NOMO-1 (cell line): ENCODE measurements at regions not wholly inside any gene's neighbourhood (a gene's known extent, or its start where the extent isn't known, plus 50 kb on each side); places are given as distances from the start of the nearest gene placed in this dataset.

Experiments used
- DNase-seq, 2 experiments: peaks; one replicate each; lab custom pipeline; 2025; ENCODE audit not compliant: unreplicated experiment in 2 of 2; lab: John Stamatoyannopoulos, UW

DNA sequence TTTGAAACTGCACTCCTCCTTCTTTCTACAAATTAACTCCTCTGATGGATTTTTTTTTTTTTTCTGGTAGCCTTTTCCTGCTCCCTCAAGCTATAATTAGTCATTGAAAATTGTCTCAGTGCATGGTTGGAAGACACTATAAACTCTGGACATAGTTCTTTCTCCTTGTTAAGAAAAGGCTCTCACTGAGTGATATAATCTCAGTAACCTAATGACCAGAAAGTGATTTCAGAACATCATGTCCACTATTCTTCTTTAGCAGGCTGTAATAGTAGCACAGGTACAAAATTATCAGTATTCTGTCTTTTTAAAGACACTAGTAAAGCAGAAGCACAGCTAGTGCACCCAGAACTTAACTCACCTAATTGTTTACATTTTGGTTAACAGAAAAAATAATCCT, 752.6 kb upstream of the PHF14 start:
- DNase-seq, result no peak

DNA sequence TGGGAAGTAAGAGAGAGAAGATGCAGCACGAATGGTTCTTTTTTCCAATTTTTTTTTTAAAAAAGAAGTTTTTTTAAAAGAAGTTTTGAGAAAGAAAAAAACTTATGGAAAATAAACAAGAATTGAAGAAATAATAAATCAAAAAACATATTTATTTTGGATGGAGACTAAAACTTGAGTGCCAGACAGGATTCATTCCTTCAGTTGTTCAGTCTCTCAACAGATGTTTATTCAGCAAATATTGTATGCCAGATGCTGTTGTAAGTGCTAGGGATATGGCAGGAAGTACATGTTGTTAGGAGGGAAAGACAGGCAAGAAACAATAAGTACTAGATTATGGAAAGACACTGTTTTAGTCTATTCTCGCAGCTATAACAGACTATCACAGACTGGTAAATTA, 750.7 kb upstream of the PHF14 start:
- DNase-seq, result no peak

DNA sequence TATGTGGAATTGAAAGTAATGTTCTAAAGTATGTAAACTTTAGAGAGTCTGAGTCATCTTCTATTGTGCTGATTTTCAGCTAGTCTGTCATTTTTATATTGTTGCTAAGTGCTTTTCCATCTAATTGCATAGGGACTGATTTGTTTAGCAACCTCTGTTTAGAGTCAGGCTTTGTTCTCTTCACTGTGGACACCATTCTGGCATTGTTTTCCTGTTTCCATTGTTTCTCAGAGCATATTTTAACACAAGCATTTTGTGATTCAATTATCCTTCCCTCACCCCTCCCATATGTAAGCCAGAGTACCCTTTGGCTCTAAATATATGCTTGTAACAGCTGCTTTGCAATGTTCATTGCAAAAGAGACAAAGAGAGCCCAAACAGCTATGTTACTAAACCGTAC, 748.4 kb upstream of the PHF14 start:
- DNase-seq, result no peak

DNA sequence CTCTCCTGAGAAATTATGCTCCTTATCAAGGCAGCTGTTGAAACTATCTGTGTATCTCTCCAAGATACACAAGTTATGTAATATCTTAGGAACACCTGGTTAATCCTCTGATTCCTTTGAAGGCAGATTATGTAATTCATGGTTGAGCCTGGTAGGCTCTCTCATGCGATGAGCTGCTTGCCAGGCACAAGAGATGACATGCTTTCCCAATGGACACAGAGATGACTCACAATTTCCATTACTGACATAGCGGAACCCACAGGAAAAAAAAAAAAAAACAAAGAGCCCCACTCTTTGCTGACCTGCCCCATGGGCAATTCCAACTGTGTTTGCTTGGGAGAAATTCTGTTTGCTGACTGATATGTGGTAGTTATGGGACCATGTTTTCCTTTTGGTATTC, 736.4 kb upstream of the PHF14 start:
- no peak for DNase-seq

DNA sequence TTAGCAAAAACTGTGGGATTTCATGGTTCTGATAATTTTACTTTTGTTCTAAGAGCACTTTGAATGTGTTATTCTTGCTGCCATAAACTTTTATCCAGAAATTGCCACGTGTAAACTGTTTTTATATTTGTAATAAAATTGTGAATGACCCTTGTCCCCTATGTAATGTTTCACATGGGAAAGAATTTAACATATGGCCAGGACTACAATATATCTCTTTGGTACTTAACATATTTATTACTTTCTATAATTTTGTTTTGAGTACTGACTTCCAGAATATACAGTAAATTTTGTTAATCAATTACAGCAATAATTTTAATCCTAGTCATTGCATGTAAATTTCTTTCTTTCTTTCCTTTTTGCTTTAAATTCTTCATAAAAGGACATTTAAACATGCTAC, 735.0 kb upstream of the PHF14 start:
- no peak for DNase-seq

DNA sequence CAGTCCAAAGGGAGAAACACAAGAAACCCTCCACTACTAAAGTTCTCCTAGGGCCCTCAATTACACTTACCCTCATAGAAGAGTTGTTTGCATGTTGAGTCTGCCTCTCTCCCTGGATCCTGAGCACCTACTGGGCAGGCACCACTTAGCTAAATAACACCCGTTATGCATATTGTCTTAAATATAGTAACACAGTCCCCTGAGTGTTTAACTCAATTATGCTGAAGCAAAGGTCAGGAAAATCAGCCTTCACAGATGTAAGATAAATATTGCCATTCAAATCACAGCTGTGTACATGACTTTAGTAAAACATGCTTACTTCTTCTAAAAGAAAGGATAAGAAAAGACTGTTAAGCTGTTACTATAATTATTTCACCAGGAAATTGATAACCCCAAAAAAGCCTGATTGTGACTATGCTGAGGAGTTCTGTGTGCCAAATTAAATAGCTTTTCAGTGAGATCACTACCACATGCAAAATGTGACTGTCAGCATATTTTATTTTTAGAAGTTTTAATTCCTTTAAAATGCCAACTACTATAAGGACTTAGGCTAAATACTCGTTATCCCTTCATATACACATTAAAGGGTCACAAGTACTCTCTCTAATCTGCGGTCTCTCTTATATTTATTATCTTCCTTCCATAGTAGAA, 733.9 kb upstream of the PHF14 start:
- DNase-seq, result no peak

DNA sequence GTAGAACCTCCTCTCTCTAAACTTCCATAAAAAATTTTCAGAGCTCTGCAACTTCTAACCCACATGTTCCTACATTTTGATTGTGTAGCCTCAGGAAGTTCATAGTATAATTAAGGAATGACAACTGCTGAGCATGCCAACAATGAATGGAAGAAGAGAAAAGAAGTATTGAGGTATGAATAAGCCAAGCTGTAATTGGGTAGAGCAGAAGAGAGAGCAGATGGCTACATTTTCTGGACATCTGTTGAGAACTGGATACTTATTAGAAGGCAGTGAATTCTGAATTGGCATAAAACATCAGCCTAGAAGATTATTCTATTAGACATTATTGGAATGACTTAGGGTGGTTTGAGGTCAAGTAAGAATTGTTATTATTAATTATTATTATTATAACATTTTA, 728.3 kb upstream of the PHF14 start:
- DNase-seq, result no peak

DNA sequence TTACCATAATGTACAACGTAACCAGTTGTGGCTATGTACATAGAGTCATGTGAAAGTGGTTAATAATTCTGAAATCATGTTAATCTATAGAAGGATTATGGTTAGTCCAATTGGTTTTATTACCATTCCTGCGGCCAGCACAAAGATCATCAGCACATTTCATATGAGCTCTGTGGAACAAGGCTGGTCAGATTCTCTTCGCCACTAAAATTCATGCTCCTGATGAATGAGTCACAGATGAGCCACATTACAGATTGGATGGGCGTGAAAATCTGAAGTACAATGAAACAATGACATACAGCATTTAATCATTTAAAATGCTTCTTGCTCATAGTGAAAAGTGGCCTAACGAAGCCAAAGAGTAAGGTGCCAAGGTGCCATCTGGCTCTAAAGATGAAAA, 716.2 kb upstream of the PHF14 start:
- no peak for DNase-seq

DNA sequence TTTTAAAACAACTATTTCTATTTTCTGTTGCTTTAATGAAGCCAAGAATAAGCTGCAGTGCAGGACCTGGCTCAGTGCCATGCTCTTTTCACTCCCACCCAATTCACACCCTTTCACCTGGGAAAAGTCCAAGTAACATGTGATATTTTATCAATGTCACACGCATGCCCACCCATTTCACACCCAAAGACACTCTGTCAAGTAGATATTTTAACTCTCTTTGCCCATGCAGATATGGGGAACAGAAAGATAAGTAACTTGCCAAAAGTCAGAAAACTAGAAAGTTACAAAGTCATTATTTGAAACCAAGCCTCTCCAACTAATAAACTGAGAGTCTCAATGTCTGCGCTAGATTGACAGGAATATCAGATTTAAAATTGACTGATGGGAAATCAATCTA, 706.7 kb upstream of the PHF14 start:
- no peak for DNase-seq

DNA sequence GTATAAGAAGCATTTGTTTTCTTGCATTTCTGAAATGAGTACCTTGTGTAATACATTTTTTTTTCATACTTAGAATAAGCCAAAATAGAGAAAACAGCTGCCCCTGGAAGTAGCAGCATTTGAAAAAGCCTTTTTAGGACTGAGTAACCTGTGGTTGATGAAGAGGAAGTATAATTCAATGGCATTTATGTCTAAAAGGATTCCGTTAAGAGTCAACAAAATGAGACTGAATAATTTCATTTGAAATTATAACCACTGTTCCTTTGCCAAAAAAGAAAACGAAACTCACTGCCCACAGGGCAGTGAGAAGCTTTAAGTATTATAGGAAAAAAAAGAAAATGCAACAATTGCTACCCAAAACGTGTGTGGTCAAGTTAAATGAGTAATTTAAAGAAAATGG, 705.6 kb upstream of the PHF14 start:
- DNase-seq, result no peak

DNA sequence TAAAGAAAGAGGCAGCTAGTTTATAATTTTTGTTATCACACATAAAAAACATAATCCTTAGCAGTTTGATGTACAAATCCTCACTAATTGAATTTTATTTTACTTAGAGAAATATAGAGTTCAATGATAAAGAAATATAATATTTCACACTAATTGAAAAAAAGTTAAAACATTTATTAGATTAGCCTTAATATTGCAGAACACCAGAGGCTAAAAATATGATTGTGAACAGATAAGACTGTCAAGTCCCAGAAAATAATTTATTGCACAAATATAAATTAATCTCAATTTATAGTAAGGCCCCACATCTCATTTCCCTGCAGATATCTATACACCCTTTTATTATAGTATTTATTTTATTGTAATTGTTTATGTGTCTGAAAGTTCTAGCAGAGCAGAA, 690.8 kb upstream of the PHF14 start:
- no peak for DNase-seq

DNA sequence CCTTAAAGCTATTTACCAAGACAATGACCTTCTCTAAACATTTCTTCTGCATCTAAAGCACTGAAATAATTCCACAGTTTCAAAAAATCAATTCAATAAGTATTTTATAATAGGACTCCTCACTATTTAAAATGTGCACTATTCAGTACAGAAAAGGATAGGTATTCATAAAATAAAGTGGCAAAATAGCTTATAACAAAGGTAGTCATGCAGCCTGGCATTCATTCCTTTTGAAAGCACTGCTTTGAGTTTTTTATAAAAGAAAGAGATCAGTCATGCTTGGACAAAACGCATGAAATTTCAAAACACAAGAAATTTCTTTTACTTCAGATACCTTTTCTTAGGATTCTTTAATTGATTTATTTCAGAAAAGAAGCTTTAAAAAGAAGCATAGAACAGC, 689.7 kb upstream of the PHF14 start:
- no peak for DNase-seq

DNA sequence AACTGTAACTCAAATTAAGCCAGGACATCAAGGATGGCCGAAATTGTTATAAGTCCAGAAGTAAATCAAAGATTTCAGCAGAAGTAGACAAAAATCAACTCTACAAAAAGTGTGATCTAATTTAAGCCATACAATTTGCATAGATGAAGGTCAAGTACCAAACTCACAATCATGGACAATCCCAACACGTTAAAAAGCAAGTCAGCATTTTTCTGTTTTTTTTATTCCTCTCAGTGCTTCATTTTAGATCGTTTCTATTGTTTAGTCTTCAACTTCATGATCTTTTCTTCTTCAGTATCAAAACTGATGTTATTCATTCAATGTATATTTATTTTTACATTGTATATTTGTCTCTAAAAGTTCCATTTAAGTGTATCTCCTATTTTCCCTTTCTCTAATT, 674.3 kb upstream of the PHF14 start:
- no peak for DNase-seq

DNA sequence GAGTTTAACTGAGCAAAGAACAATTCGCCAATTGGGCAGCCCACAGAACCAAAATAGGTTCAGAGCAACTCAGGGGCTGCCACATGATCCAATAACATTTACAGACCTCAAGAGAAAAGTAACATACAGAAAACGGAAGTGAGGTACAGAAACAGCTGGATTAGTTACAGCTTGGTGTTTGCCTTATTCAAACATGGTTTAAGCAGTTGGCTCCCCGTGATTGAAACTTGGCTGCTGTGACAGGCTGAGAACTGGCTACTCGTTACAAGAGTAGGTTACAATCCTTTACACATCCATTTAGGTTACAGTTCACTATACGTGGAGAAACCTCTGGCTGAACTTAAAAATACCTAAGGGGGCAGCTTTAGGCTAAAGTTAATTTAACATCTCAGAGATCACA, 673.1 kb upstream of the PHF14 start:
- no peak for DNase-seq

DNA sequence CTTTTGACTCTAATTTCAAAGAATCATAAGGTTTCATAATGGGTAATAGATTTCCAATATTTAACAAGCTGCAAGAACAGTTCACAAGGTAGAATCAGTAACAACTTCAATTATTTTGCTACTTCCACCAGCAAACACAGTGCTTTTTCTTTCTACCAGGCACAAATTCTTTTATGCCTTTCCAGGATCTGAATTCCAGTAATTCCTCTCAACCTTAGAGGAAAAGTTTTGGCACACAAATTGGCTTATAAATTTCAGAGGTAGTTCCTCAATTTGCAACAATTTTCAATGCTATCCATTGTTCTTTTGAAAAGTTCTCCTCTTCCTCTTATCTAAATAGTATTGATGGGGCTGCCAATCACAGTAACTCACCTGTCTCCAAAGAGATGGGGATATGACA, 665.4 kb upstream of the PHF14 start:
- no peak for DNase-seq

DNA sequence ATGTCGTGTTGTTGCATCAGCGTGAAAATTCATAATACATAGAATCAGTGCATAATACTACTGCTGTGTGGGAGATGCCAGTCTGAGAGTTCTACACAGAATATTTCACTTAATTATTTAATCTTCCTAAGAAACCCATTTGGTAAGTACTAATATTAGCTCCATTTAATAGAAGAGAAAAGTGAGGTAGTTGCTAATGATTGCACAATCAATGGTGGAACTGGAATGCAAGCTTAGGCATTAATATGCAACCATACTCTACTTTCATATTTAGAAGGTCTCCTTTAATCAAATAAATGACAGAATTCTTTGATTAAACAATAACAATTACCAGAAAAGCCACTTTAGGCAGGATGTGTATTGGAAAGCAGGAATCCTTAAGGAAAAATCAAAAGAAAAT, 660.7 kb upstream of the PHF14 start:
- DNase-seq, result no peak

DNA sequence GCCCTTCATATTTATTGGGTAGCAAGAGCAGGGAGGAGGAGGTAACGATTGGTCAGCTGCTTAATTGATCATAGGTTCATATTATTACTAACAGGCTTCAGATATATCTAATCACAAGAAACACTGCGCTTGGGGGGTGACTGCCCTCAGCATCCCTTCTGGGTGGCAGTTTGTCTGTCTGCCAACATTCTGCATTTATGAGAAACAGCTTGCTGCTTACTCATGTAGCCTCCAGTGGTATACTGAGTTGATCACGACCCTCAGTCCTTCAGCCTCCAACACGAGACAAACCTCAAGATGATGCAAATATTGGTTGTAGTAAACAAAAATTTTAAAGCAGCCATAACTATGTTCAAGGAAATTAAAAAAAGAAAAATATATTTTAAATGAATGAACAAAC, 657.8 kb upstream of the PHF14 start:
- no peak for DNase-seq

DNA sequence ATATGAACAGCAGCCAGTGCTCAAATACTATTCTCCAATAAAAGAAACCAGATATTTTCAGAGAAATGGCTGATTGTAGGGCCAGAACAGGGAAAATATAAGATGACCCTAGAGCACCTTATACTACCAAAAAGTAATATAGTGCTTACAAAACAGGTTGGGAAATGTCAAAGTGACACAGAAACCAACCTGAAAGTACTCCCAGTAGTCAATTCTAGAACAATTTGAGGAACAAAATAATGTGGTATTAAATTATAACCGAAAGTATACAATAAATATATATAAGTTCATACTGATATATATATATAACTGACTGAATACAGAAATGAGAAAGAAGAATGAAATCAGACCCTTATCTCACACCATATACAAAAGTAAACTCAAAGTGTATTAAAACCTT, 657.2 kb upstream of the PHF14 start:
- no peak for DNase-seq

DNA sequence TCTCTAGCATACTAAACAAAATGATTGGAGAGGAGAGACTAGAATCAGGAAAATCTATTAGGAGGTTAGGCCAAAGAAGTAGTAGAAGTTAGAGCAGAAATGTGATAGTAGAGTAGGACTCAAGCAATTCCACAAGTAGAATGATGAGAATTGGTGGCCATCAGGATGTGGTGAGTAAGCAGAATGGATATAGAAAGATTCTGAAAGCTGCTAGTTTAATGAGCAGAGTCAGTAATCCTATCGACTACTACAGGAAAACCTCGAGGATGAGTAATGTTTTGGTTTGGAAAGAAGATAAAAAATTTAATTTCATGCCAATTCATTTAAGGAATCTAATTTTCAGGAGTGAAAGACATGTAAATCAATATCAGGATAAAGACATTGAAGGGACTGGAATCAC, 648.3 kb upstream of the PHF14 start:
- no peak for DNase-seq

DNA sequence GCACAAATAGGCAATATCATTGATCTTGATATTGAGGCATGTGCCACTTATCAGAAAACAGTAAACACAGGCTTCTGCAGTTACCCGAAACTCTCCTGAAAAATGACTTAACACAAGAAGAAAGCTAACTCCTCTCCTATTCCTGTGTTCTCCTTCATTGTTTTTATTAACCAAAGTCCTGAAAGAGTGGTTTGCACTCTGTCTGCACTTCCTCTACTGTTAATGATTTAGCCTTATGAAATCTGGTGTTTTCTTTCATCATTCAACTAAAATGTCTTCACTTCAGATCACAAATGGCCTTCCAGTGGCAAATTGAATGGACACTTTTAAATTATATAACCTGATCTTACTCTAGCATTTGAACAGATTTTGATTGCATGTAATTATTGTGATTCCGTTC, 630.6 kb upstream of the PHF14 start:
- DNase-seq, result peak; percentile 21 to 59

DNA sequence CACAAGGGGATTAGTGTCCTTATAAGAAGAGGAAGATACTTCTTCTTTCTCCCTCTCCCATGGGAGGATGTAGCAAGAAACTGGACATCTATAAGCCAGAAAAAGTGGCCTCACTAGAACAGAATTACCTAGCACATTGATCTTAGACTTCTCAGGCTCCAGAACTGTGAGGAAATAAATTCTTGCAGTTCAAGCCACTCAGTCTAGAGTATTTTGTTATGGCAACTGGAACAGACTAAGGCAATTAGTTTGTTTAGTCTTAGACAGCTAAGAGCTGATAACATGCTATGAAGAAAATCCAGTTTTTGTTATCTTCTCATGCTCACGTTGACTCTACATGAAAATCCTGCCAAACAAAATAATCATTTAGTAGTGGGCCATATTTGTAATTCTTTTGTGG, 627.6 kb upstream of the PHF14 start:
- no peak for DNase-seq

DNA sequence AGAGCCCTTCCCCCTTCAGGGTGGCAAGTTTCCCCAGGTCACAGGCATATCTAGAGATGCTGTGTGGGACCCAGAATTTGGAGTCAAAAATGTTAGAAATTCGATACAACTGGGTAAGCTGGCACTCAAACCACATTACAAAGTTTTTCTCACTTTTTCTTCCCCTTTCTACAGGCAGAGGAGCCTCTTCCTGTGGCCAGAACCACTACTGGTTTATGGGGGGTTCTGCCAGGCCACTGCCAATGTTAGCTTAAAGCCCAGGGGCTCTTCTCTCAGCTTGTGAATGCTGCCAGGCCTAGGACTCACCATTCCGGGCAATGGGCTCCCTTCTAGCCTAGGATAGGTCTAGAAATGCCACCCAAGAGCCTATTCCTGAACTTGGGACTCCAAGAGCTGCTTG, 617.9 kb upstream of the PHF14 start:
- DNase-seq, result peak; percentile 12 to 37

DNA sequence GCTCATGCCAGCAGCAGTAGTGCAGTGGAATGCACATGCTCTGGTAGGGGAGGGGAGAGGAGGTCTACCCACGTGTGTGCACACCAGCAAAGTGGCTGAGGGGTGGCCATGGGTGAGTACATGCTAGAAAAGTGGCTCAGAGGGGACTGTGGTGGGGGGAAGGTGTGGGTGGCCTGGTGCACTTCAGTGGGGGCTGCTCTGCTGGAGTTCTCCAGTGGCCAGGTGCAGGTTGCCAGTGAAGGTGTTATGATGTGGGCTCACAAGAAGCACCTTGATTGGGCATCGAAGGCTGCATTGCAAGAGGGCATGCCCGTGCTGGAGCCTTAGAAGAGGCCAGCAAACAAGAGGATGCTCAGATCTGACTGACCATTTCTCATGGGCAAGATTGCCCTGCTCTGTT, 613.6 kb upstream of the PHF14 start:
- DNase-seq, result no peak

DNA sequence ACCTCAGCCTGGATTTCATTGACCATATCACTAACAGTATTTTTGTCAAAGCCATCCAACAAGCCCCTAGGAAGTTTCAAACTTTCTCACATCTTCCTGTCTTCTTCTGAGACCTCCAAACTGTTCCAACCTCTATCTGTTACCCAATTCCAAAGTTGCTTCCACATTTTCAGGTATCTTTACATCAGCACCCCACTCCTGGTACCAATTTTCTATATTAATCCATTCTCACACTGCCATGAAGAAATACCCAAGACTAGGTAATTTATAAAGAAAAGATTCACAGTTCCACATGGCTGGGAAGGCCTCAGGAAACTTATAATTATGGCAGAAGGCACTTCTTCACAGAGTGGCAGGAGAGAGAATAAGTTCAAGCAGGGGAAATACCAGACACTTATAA, 571.9 kb upstream of the PHF14 start:
- no peak for DNase-seq
